ENCODE measurements at regions not wholly inside any gene's neighbourhood (a gene's known extent, or its start where the extent isn't known, plus 50 kb on each side); places are given as distances from the start of the nearest gene placed in this dataset.
A peak's percentile ranks its signal among the peaks of the same experiment; 100 is the strongest.

DNA sequence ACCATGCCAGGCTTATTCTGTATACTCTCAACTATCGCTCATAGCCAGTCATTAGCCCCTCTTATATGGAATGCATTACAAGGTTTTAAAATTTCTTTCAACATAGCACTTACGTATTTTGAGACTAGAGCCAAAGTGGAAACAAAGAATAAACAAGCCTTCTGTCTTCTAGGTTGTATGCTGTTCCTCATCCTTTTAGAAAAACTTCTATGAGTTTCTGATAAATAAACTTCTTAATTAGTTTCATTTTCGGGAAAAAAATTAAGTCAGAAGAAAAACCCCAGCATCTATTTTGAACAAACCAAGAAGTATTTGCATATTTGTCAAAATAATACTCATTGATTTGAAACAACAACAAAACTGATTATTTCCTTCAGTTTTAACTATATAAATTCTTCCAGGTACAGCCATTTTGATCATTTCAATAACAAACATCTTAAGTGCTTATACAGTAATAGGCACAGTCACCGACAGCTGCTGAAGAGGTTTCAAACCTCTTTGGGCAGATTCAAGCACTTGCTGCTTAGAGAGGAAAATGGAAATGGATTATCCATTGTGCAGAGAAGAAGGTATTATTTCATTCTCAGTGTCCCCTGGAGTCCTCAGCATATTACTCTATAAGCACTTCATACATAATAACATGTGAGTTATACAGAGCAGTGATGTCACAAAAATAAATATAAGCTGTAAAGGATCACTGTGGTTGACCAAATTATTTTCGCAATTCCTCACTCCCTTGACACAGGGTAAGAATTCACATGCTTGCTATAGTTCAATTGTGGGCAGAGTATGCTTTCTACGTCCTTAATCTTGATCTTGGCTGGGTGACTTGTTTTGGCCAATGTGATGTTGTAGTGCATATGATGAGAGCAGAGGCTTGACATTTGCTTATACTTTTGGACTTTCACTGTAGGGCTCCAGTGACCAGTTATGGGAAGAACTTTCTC, 833.8 kb downstream of the TRIB2 start (continued):
- TF ChIP-seq ZNF619 (CRISPR knock-in tag; IDR thresholded peaks at IDR 0.05) (no peak), SP4 (CRISPR knock-in tag; IDR thresholded peaks at IDR 0.05) (no peak), TFAP4 (IDR thresholded peaks at IDR 0.05; ENCODE audit: borderline replicate concordance, low read depth) (no peak)

GRCh38 chr2:13558368-13558767, 841.6 kb downstream of the TRIB2 start:
- H4K20me1 ChIP-seq (ENCODE audit: insufficient read depth, low read length) = no peaks in the 10 kb centered on the region
- H3K36me3 ChIP-seq (replicated peaks in 1 of 2; ENCODE audit: control insufficient read depth in 1 of 2, insufficient read depth in 2 of 2, low read length in 2 of 2) = no peaks in the 10 kb centered on the region
- no peaks in the 10 kb centered on the region for H3K4me1 ChIP-seq (ENCODE audit: insufficient read depth, low read length)
- no peaks in the 10 kb centered on the region for H3K79me2 ChIP-seq (ENCODE audit: insufficient read depth, low read length)
- no peaks in the 10 kb centered on the region for H3K27me3 ChIP-seq (ENCODE audit: control insufficient read depth in 1 of 2, insufficient read depth in 2 of 2, low read length in 2 of 2)
- no peak overlapping the region for H3K4me3 ChIP-seq (replicated peaks in 1 of 3; ENCODE audit: insufficient read depth in 1 of 3, low read depth in 2 of 3, low read length in 3 of 3)
- H2AFZ ChIP-seq (ENCODE audit: low read length) = no peak overlapping the region
- peak; percentile 7 for DNase-seq (ENCODE audit: low spot score)
- in situ Hi-C loops (cut with HindIII; ENCODE audit: extremely low pct_ligation_motif_present, low pct_unique_long_range_greater_than_20kb) = no loop called here
- no peak for ATAC-seq
- WGBS (ENCODE audit: low lambda C conversion rate) = 20% methylated on average over 3 of the region's 3 CpGs
- POLR2A ChIA-PET = no interaction called here
- H3K9me3 ChIP-seq (ENCODE audit: low read length) = peaks cover 86% of the 10 kb centered on the region
- BruUV-seq (replicated peaks) = no TSS peak
- no peak overlapping the region for H3K9ac ChIP-seq (ENCODE audit: insufficient read depth, low read depth, low read length)
- intact Hi-C loops (cut with micrococcal nuclease; ENCODE audit: unreplicated experiment) = no loop called here
- H3K4me2 ChIP-seq (ENCODE audit: low read depth, low read length) = no peak overlapping the region
- no peak for FAIRE-seq
- no peak overlapping the region for H3K27ac ChIP-seq (ENCODE audit: extremely low read length, insufficient read depth, low read length)
- CTCF ChIA-PET (ENCODE audit: low intra/inter-chr PET ratio, low total read pairs) = no interaction called here
- TF ChIP-seq HNF1A (IDR thresholded peaks at IDR 0.05; ENCODE audit: low read depth) = no peak
- no peak for TF ChIP-seq HNF1A (CRISPR knock-in tag; IDR thresholded peaks at IDR 0.05; ENCODE audit: borderline replicate concordance)
- TF ChIP-seq MXD4 (CRISPR knock-in tag; IDR thresholded peaks at IDR 0.05) = no peak
- TF ChIP-seq USF2 (IDR thresholded peaks at IDR 0.05; ENCODE audit: low read depth, low read length) = no peak
- no peak for TF ChIP-seq USF2 (CRISPR knock-in tag; IDR thresholded peaks at IDR 0.05; ENCODE audit: borderline replicate concordance)
- TF ChIP-seq EP300 (IDR thresholded peaks at IDR 0.05; ENCODE audit: low read depth in 2 of 2, low read length in 2 of 2) = peak in 1 of 2 experiments; percentile 8; a peak in 1 of 4 replicates
- TF ChIP-seq EP300 (CRISPR knock-in tag; IDR thresholded peaks at IDR 0.05; ENCODE audit: borderline replicate concordance) = no peak
- TF ChIP-seq CREB1 (IDR thresholded peaks at IDR 0.05) = no peak
- TF ChIP-seq CREB1 (CRISPR knock-in tag; IDR thresholded peaks at IDR 0.05) = no peak

Measured in HepG2 (cell line).